ENCODE measurements at regions not wholly inside any gene's neighbourhood (a gene's known extent, or its start where the extent isn't known, plus 50 kb on each side); places are given as distances from the start of the nearest gene placed in this dataset.
"Not testable (repeated sequence)": the region's sequence is repeated elsewhere in the genome, so short reads cannot be mapped to it uniquely, and the experiment has no call there.

DNA sequence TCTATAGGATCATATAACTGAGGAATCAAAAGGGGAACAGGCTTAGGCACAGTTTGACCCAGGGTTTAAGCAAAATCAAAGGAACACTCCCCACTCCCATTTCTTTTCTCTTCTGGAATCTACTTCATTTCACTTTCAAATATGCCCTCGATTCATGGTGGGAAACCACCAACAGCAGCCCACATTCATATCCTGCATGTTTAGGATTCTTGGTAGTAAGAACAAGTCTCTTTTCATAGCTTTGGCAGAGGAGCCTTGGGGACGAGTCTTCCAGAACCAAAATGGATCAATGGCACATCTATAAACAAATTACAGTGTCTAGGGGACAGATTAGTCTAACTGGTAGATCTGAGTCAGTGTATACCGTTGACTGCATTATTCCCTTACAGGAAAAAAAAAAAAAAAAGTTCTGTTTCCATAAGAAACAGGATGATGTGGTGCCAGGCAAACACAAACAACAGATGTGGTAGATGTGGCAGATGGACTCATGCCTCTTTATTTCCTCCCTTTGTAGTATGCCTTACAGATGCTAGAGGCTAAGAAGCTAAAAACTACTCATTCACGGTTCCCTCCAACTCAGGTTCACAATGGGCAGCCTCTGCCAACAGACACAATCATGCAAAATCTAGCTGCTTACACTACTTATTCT lies 578.3 kb upstream of the ADAMTS9 start:
- intact Hi-C loops (cut with DNase I), result no loop called here
- TF ChIP-seq POLR2A (IDR thresholded peaks at IDR 0.05), result no peak
- no peak for TF ChIP-seq CTCF (IDR thresholded peaks at IDR 0.05)
- Histone ChIP-seq H3K27me3 (no peaks in the 10 kb centered on the region), H3K27ac (no peak overlapping the region), H3K4me3 (replicated peaks in 1 of 3) (no peak overlapping the region), H3K9me3 (no peaks in the 10 kb centered on the region), H3K36me3 (no peaks in the 10 kb centered on the region), H3K4me1 (no peaks in the 10 kb centered on the region)
- 69 to 73% methylated on average over 4 of the region's 4 CpGs for WGBS, 2 donors
- no peak for DNase-seq

- Histone ChIP-seq H3K27me3 (no peaks in the 10 kb centered on the region), H3K36me3 (no peaks in the 10 kb centered on the region), H3K27ac (no peak overlapping the region), H3K4me3 (replicated peaks in 1 of 3) (no peak overlapping the region), H3K9me3 (no peaks in the 10 kb centered on the region), H3K4me1 (no peaks in the 10 kb centered on the region)
- DNase-seq, result no peak
- WGBS, 2 donors, result 85 to 91% methylated on average over 4 of the region's 4 CpGs
- no peak for TF ChIP-seq CTCF (IDR thresholded peaks at IDR 0.05)
- TF ChIP-seq POLR2A (IDR thresholded peaks at IDR 0.05), result no peak
- intact Hi-C loops (cut with DNase I), result no loop called here
These were observed 577.7 kb upstream of the ADAMTS9 start for GRCh38 chr3:65265511-65265910.

DNA sequence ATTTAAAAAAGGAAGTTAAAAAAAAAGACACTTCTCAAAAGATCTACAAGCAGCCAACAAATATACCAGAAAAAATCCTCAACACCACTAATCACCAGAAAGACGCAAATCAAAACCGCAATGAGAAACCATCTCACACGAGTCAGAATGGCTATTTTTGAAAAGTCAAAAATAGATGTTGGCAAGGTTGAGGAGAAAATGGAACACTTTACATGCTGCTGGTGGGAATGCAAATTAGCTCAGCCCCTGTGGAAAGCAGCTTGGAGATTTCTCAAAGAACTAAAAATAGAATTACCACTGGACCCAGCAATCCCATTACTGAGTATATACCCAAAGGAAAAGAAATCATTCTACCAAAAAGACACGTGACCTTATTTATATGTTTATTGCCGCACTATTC lies 574.7 kb upstream of the ADAMTS9 start:
- Histone ChIP-seq H3K27ac (no peak overlapping the region), H3K9me3 (no peaks in the 10 kb centered on the region), H3K36me3 (no peaks in the 10 kb centered on the region), H3K27me3 (no peaks in the 10 kb centered on the region), H3K4me1 (no peaks in the 10 kb centered on the region), H3K4me3 (replicated peaks in 1 of 3) (no peak overlapping the region)
- 73 to 87% methylated on average over 5 of the region's 5 CpGs for WGBS, 2 donors
- intact Hi-C loops (cut with DNase I), result no loop called here
- TF ChIP-seq CTCF (IDR thresholded peaks at IDR 0.05) (no peak), POLR2A (IDR thresholded peaks at IDR 0.05) (no peak)
- DNase-seq, result no peak

DNA sequence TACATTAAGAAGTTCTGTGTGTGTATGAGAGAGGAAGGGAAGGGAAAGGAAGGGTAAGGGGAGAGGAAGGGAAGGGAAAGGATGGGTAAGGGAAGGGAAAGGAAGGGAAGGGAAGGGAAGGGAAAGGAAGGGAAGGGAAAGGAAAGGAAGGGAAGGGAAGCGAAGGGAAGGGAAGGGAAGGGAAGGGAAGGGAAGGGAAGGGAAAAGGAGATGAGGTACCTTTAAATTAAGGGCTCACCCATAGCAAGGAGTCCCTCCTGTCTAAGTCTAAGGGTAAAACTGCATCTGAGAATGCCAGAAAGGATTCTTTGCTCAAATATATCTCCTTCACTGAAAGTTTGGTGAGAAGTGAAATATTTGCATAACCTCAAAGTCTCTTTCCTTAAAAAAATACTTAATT lies 572.1 kb upstream of the ADAMTS9 start:
- intact Hi-C loops (cut with DNase I), result no loop called here
- WGBS, 2 donors, result 52 to 87% methylated on average over 1 of the region's 1 CpG

GRCh38 chr3:65252914-65253313 lies 565.1 kb upstream of the ADAMTS9 start:
- H3K4me1 ChIP-seq; H3K4me3 ChIP-seq (replicated peaks in 1 of 3); DNase-seq; intact Hi-C loops (cut with DNase I); H3K36me3 ChIP-seq; H3K27ac ChIP-seq; H3K9me3 ChIP-seq; H3K27me3 ChIP-seq: not testable (repeated sequence)
- WGBS, 2 donors, result 99% methylated on average over 3 of the region's 3 CpGs

More for the DNA sequence above, 572.1 kb upstream of the ADAMTS9 start:
- DNase-seq, result no peak
- Histone ChIP-seq H3K27me3 (no peaks in the 10 kb centered on the region), H3K36me3 (no peaks in the 10 kb centered on the region), H3K4me1 (no peaks in the 10 kb centered on the region), H3K4me3 (replicated peaks in 1 of 3) (no peak overlapping the region), H3K27ac (no peak overlapping the region), H3K9me3 (no peaks in the 10 kb centered on the region)
- TF ChIP-seq CTCF (IDR thresholded peaks at IDR 0.05) (no peak), POLR2A (IDR thresholded peaks at IDR 0.05) (no peak)

GRCh38 chr3:65252266-65252665 lies 564.5 kb upstream of the ADAMTS9 start:
- Histone ChIP-seq H3K27ac (no peak overlapping the region), H3K4me1 (no peaks in the 10 kb centered on the region), H3K4me3 (replicated peaks in 1 of 3) (no peak overlapping the region), H3K9me3 (no peaks in the 10 kb centered on the region), H3K27me3 (no peaks in the 10 kb centered on the region), H3K36me3 (no peaks in the 10 kb centered on the region)
- no peak for DNase-seq
- intact Hi-C loops (cut with DNase I), result no loop called here
- TF ChIP-seq POLR2A (IDR thresholded peaks at IDR 0.05), result no peak
- no peak for TF ChIP-seq CTCF (IDR thresholded peaks at IDR 0.05)

All from thyroid gland (tissue), 4 donors.